HG02973 (cell line): ENCODE measurements at regions not wholly inside any gene's neighbourhood (a gene's known extent, or its start where the extent isn't known, plus 50 kb on each side); places are given as distances from the start of the nearest gene placed in this dataset.

Experiments used
- ATAC-seq: cut with Tn5 transposase; IDR thresholded peaks from one replicate; pipeline ENCODE4 v1.9.1; 2021; ENCODE audit warnings: moderate library complexity; ENCODE audit not compliant: unreplicated experiment

GRCh38 chr1:191140038-191140437 lies 662.4 kb upstream of the BRINP3 start:
- ATAC-seq: no peak

- ATAC-seq: no peak
Measured at GRCh38 chr1:191142748-191143147, 665.1 kb upstream of the BRINP3 start.

GRCh38 chr1:191145834-191146233 lies 668.2 kb upstream of the BRINP3 start:
- ATAC-seq: no peak

GRCh38 chr1:191151321-191151807 lies 673.7 kb upstream of the BRINP3 start:
- no peak for ATAC-seq

- ATAC-seq: no peak
Measured at GRCh38 chr1:191152776-191153175, 675.1 kb upstream of the BRINP3 start.

DNA sequence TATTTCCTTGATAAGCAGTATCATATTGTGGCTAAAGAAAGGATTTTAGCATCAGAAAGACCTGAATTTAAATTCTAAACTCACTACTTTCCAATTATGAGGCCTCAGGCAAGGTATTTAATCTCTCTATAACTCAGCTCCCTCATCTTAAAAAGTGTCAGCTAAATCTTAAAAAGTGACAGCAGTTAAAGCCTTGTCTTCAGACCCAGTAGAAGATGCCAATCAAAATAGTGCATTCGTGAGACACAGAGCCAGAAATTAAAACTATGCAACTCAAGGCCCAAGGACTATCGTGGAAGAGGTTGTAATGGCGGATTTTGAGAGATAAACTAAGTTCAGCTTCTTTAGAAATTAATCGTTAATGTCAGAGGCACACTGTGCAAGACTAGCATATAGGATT lies 677.5 kb upstream of the BRINP3 start:
- ATAC-seq: no peak

GRCh38 chr1:191160837-191161236 lies 683.2 kb upstream of the BRINP3 start:
- no peak for ATAC-seq

DNA sequence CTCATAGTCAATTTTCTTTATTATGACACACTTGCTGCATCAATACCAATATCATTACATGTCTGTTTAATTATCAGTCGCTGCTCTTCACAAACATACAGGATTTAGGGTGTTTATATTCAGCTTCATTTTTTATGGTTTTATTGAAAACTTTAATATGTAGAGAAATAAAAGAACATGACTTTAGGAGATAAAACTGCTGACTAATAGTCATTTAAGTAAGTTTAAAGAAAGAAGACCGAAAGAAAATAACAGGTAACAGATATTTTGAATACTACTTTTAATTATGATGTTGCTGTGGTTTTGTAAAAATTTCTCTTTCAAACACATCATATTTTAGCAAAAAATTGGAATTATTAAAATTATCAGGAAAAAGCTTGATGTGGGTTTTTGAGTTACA lies 685.1 kb upstream of the BRINP3 start:
- no peak for ATAC-seq

DNA sequence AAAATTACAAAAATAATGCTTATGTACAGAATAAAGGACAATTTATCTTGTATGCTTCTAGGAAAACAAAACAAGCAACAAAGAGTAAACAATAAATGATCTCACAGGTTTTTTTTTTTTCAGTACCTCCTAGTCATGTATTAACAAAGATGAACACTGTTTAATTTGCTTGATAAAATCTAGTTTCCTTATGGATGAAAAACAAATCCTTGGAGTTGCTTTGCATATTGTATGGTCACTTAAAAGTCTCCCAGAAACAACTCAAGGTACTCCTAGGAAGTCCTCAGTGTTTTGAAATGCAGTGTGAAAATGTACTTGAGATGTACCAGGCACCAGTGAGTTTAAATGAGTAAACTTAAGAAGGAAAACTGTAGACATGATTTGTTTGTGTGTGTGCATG lies 686.0 kb upstream of the BRINP3 start:
- no peak for ATAC-seq

DNA sequence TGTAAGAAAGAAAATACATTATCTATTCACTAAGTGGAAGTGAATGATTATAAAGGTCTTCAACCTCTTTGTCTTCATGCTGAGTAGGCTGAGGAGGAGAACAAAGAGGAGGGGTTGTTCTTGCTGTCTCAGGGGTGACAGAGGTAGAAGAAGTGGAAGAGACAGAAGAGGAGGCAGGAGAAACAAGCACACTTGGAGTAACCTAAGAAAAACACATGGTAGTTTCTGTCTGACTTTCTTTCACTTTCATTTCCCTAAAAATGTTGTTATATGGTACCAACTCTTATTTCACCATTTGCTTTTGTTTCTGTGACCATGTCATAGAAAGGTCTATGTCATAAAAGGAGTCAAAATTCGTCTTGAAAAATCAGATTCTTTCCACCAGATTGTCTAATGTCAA lies 696.6 kb upstream of the BRINP3 start:
- peak; percentile 100 for ATAC-seq

GRCh38 chr1:191176131-191176530 lies 698.5 kb upstream of the BRINP3 start:
- no peak for ATAC-seq

DNA sequence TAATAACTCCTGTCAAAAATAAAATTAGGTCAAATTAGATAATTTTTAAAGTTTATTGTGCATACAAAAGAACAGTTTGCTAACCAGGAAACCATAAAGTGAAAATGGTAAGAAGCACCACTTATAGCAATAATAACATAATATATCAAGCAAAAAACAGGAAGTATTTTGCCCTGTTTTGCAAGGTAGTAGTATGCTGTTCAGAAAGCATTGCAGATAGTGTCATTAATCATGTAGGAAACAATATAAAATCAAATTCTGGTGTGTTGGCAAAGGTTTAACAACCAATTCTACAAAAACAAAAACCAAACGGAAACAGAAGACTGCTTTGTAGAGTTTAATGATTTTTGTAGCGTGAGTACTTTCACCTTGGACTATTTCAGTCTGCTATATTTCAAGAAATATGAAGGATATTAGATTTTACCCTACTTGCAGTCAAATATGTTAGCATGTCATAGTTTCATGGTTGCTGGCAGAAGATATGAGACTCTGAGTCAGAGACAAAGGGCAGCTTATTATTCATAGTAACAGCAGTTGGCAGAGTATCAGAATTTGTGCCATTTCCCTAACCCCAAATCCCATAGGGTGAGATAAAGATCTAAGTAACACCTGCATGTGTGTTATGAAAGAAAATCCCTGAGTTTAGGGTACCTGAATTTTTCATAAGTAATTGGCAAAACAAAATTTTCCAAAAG lies 729.0 kb upstream of the BRINP3 start:
- ATAC-seq: no peak

GRCh38 chr1:191222206-191222605 lies 744.5 kb upstream of the BRINP3 start:
- no peak for ATAC-seq

DNA sequence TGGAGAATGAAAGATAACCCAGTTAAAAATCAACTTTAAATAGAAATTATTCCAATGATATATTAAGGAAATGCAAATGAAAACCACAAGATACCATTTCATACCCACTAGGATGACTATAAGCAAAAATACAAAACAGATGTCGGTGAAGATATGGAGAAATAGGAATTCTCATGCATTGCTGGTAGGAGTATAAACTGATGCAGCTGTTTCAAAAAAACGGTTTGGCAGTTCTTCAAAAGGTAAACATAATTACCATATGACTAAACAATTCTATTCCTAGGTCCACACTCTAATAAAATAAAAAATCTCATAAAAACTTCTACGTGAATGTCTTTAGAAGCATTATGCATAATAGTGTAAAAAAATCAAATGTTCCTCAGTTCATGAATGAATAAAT lies 763.3 kb upstream of the BRINP3 start:
- ATAC-seq: no peak

DNA sequence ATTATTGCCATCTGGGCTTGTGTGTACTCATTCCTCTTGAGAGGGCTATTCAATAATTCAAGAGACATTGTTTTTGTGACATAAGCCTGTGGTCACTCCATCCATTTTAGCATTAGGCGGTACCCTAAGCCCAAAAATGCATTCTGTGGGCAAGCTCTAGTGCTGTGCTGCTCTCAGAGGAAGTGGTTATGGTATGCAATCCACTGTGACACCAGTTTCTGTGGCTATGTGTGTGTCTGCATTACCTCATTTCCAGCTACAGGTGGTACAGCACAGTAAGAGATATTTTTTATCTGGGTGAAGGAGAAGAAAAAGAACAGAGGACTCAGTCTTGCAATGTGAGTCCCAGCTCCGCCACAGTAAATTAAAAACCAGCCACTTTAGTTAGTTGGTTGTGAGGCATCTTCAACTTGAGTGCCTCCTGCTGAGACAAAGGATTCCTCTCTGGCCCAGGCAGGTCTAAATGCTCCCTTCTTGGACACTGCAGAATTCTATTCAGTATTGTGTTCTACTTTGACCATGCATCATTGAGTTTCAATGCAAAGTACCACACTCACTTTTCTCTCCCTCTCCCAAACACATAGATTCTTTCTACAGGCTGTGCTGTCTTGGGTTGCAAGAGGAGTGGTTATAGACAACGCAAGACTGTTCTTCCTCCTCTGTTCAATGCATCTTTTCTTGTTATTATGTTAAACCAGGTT lies 777.8 kb upstream of the BRINP3 start:
- no peak for ATAC-seq

DNA sequence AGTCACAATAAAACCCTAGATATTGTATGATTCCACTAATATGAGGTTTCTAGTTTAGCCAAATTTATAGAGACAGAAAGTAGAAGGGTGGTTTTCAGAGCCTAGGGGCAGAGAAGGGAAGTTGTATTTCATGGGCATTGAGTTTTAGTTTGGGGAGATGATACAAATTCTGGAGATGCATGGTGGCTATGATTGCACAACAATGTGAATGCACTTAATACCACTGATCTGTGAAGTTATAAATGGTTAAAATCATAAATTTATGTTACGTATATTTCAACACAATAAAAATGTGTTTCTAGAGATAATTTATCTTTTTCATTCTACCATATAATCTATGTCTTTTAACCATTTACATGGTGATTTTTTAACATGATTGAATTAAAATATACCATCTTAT lies 779.3 kb upstream of the BRINP3 start:
- ATAC-seq: no peak

DNA sequence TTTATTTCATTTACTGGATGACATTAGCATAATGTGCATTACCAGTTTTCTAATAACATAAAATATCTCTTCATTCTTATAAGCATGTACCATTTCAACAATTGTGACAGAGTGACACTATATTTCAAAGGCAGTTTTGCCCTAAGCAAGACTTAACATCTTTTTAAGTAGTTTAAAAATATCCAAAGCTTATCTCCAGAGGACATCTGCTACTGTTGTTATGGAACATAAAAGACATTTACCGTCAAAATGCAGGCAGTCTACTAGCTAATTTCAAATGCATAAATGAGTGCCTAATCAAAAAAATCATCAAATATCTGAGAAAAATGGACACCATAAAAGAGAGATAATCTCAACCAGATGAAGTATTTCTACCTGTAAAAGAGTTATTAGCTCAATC lies 782.4 kb upstream of the BRINP3 start:
- ATAC-seq: no peak

GRCh38 chr1:191261111-191261510 lies 783.4 kb upstream of the BRINP3 start:
- no peak for ATAC-seq

GRCh38 chr1:191279266-191279800 lies 801.7 kb upstream of the BRINP3 start:
- no peak for ATAC-seq

GRCh38 chr1:191284175-191284574 lies 806.5 kb upstream of the BRINP3 start:
- ATAC-seq: no peak

DNA sequence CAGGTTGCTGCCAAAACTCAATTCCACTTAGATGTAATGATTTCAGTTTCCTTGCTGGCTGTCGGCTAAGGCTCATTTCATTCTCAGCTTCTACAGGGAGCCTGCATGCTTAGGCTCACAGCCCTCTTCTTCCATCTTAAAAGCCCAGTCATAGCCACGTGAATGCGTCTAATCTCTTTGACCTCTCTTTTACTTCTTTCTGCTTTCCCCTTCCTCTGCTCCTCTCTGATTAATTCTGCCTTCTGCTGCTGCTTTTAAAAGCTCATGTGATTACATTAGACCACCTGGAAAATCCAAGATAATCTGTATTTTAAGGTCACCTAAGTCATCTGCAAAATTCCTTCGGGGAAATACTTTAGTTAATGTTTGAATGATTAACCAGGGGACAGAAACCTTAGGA lies 812.8 kb upstream of the BRINP3 start:
- ATAC-seq: no peak

DNA sequence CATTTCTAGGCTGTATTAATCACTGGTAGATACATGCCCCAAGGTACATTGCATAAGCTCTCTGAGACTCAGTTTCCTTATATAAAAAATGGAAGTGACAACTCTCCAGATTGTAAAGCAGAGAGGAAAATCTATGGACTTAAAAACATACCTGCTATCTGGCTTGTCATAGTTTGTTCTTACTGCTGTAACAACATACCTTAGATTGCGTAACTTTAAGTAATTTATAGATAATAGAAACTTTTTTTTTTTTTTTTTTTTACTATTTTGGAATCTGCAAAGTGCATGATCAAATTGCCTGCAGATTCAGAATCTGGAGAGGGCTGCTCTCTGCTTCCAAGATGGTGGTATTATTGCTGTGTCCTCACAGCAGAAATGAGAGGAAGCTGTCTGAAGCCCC lies 827.7 kb upstream of the BRINP3 start:
- no peak for ATAC-seq
